ENCODE measurements at regions not wholly inside any gene's neighbourhood (a gene's known extent, or its start where the extent isn't known, plus 50 kb on each side); places are given as distances from the start of the nearest gene placed in this dataset.

GRCh38 chr1:115577513-115577912 is 64.3 kb upstream of the VANGL1 start:
- no peaks in the 10 kb centered on the region for H3K27me3 ChIP-seq (replicated peaks)
- in situ Hi-C loops (cut with HindIII; ENCODE audit: low pct_ligation_motif_present, low sequenced_read_pairs), result no loop called here
- DNase-seq, result no peak
- no peak for TF ChIP-seq CTCF (IDR thresholded peaks at IDR 0.05; ENCODE audit: low read depth, low read length, missing control alignments)
- no peak overlapping the region for H3K27ac ChIP-seq
- no peak overlapping the region for H3K4me3 ChIP-seq (ENCODE audit: low read depth, low read length)
- H3K36me3 ChIP-seq (replicated peaks), result no peaks in the 10 kb centered on the region

- H3K36me3 ChIP-seq (replicated peaks), result no peaks in the 10 kb centered on the region
- H3K27me3 ChIP-seq (replicated peaks), result no peaks in the 10 kb centered on the region
- TF ChIP-seq CTCF (IDR thresholded peaks at IDR 0.05; ENCODE audit: low read depth, low read length, missing control alignments), result no peak
- no peak overlapping the region for H3K4me3 ChIP-seq (ENCODE audit: low read depth, low read length)
- DNase-seq, result no peak
- no peak overlapping the region for H3K27ac ChIP-seq
- in situ Hi-C loops (cut with HindIII; ENCODE audit: low pct_ligation_motif_present, low sequenced_read_pairs), result no loop called here
Measured at GRCh38 chr1:115575661-115576060, 66.1 kb upstream of the VANGL1 start.

GRCh38 chr1:115572710-115573109 is 69.1 kb upstream of the VANGL1 start:
- no peak for DNase-seq
- no peak for TF ChIP-seq CTCF (IDR thresholded peaks at IDR 0.05; ENCODE audit: low read depth, low read length, missing control alignments)
- no peak overlapping the region for H3K27ac ChIP-seq
- no peak overlapping the region for H3K4me3 ChIP-seq (ENCODE audit: low read depth, low read length)
- H3K27me3 ChIP-seq (replicated peaks), result no peaks in the 10 kb centered on the region
- in situ Hi-C loops (cut with HindIII; ENCODE audit: low pct_ligation_motif_present, low sequenced_read_pairs), result no loop called here
- no peaks in the 10 kb centered on the region for H3K36me3 ChIP-seq (replicated peaks)

GRCh38 chr1:115567431-115567830 is 74.3 kb upstream of the VANGL1 start:
- H3K4me3 ChIP-seq (ENCODE audit: low read depth, low read length), result no peak overlapping the region
- TF ChIP-seq CTCF (IDR thresholded peaks at IDR 0.05; ENCODE audit: low read depth, low read length, missing control alignments), result no peak
- in situ Hi-C loops (cut with HindIII; ENCODE audit: low pct_ligation_motif_present, low sequenced_read_pairs), result no loop called here
- H3K27me3 ChIP-seq (replicated peaks), result no peaks in the 10 kb centered on the region
- no peak overlapping the region for H3K27ac ChIP-seq
- no peaks in the 10 kb centered on the region for H3K36me3 ChIP-seq (replicated peaks)
- DNase-seq, result no peak

- in situ Hi-C loops (cut with HindIII; ENCODE audit: low pct_ligation_motif_present, low sequenced_read_pairs), result no loop called here
- DNase-seq, result no peak
- TF ChIP-seq CTCF (IDR thresholded peaks at IDR 0.05; ENCODE audit: low read depth, low read length, missing control alignments), result no peak
- Histone ChIP-seq H3K27me3 (replicated peaks) (no peaks in the 10 kb centered on the region), H3K36me3 (replicated peaks) (no peaks in the 10 kb centered on the region), H3K27ac (no peak overlapping the region), H3K4me3 (ENCODE audit: low read depth, low read length) (no peak overlapping the region)
Measured at GRCh38 chr1:115565791-115566190, 76.0 kb upstream of the VANGL1 start.

GRCh38 chr1:115565353-115565752 is 76.4 kb upstream of the VANGL1 start:
- Histone ChIP-seq H3K36me3 (replicated peaks) (no peaks in the 10 kb centered on the region), H3K27me3 (replicated peaks) (no peaks in the 10 kb centered on the region), H3K4me3 (ENCODE audit: low read depth, low read length) (no peak overlapping the region), H3K27ac (no peak overlapping the region)
- no peak for TF ChIP-seq CTCF (IDR thresholded peaks at IDR 0.05; ENCODE audit: low read depth, low read length, missing control alignments)
- DNase-seq, result no peak
- in situ Hi-C loops (cut with HindIII; ENCODE audit: low pct_ligation_motif_present, low sequenced_read_pairs), result no loop called here

Measured in brain microvascular endothelial cell (primary cell).